Heart left ventricle (tissue), 13 donors: ENCODE measurements at regions not wholly inside any gene's neighbourhood (a gene's known extent, or its start where the extent isn't known, plus 50 kb on each side); places are given as distances from the start of the nearest gene placed in this dataset.

Experiments
- CTCF ChIP-seq, 12 donors: fragments of 200-600 bp; sonication (generic) in 4 of 12; IDR thresholded peaks; one replicate each; pipeline versions ENCODE4 v1.5.0 to v1.8.0; 2018 to 2022; ENCODE audit warnings: antibody characterized with exemption in 12 of 12, mild to moderate bottlenecking in 5 of 12
- POLR2A ChIP-seq, 2 donors: fragments of 450-650 bp; IDR thresholded peaks; one replicate each; pipeline ENCODE4 v1.6.1; 2017; ENCODE audit warnings: antibody characterized with exemption in 2 of 2, mild to moderate bottlenecking in 2 of 2, moderate library complexity in 2 of 2
- donor health status: ischemic (EF 13 %, LVEDD 7.1; RV severe dilation, severe dysfunction).
- donor health status: DM: no; HTN: yes; CAD: no.
- donor health status: DM: no; HTN: no; CAD: no.
- donor health status: ischemic (EF 25% LVEDD 6.9; RV normal size, moderate dysfunction).
- donor health status: ischemic (EF 25% LVEDD 5.7; RV mildly dilated, moderate dysfunction).
- donor health status: ischemic (EF 35%, LVEDD 5.7; RV mildly dilated, moderate dysfunction).
- donor health status: nonischemic (EF 11% LVEDD 7.7; RV severe dilation, severe dysfunction).
- donor health status: DM: yes; HTN: yes; CAD: no.
- donor health status: PGD.
- donor health status: ischemic (EF 29% LVEDD 5.4; RV normal size, mild dysfunction).
- donor health status: nonischemic (EF 23%, LVEDD 6.1; RV moderate dilation, normal function).

DNA sequence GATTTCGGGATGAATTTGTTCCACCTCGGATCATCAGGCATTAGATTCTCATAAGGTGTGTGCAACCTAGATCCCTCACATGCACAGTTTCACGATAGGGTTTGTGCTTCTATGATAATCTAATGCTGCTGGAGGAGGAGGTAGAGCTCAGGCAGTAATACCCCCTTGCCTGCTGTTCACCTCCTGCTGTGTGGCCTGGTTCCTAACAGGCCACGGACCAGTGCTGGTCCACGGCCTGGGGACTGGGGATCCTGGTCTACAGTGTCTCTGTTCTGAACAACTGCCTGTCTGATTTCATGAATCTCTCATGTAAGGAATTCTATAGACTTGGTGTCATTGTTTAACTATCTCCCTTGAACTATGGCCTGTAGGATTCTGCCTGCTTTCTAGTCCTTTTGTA, 269.9 kb downstream of the SPRY1 start:
- TF ChIP-seq POLR2A (IDR thresholded peaks at IDR 0.05) (no peak), CTCF (IDR thresholded peaks at IDR 0.05) (no peak)
